Upper lobe of left lung (tissue), 4 donors: ENCODE measurements at regions not wholly inside any gene's neighbourhood (a gene's known extent, or its start where the extent isn't known, plus 50 kb on each side); places are given as distances from the start of the nearest gene placed in this dataset.

Experiments used
- CTCF ChIP-seq, 6 experiments: fragments of 450-650 bp in 4 of 6; fragments of 200-600 bp in 2 of 6; sonication (generic) in 2 of 6; IDR thresholded peaks; one replicate each; pipeline ENCODE4 v1.5.1; 2016 to 2019; ENCODE audit warnings: antibody characterized with exemption in 6 of 6
- POLR2A ChIP-seq, 4 donors: fragments of 450-650 bp; IDR thresholded peaks; one replicate each; pipeline ENCODE4 v1.5.1; 2016 to 2017; ENCODE audit warnings: antibody characterized with exemption in 4 of 4, mild to moderate bottlenecking in 2 of 4
- POLR2AphosphoS5 ChIP-seq, 2 donors: sonication (generic); formaldehyde crosslinking; IDR thresholded peaks; one replicate each; pipeline ENCODE4 v1.5.1; 2017; ENCODE audit warnings: antibody characterized with exemption in 2 of 2

- no peak for TF ChIP-seq CTCF (IDR thresholded peaks at IDR 0.05)
- TF ChIP-seq POLR2AphosphoS5 (IDR thresholded peaks at IDR 0.05) = no peak
- TF ChIP-seq POLR2A (IDR thresholded peaks at IDR 0.05) = no peak
These were observed 282.1 kb downstream of the CYLC2 start for GRCh38 chr9:103277240-103277639.
